GM21619 (cell line): ENCODE measurements at regions not wholly inside any gene's neighbourhood (a gene's known extent, or its start where the extent isn't known, plus 50 kb on each side); places are given as distances from the start of the nearest gene placed in this dataset.
"Not testable (repeated sequence)": the region's sequence is repeated elsewhere in the genome, so short reads cannot be mapped to it uniquely, and the experiment has no call there.

Source experiments
- ATAC-seq: cut with Tn5 transposase; IDR thresholded peaks from one replicate; pipeline ENCODE4 v1.9.1; 2021; ENCODE audit not compliant: unreplicated experiment

- no peak for ATAC-seq
Measured at GRCh38 chr15:89024418-89024817, 63.8 kb upstream of the ABHD2 start.

GRCh38 chr15:89026167-89026566 lies 62.1 kb upstream of the ABHD2 start:
- no peak for ATAC-seq

GRCh38 chr15:89028036-89028435 lies 60.2 kb upstream of the ABHD2 start:
- no peak for ATAC-seq

GRCh38 chr15:89030311-89030710 lies 57.9 kb upstream of the ABHD2 start:
- ATAC-seq = no peak

- not testable (repeated sequence) for ATAC-seq
Measured at GRCh38 chr15:89031637-89032285, 56.5 kb upstream of the ABHD2 start.

- no peak for ATAC-seq
Measured at GRCh38 chr15:89034305-89034704, 54.0 kb upstream of the ABHD2 start.

GRCh38 chr15:89035150-89035549 lies 53.1 kb upstream of the ABHD2 start:
- ATAC-seq = no peak

GRCh38 chr15:89035658-89036057 lies 52.6 kb upstream of the ABHD2 start:
- no peak for ATAC-seq

- ATAC-seq = no peak
Measured at GRCh38 chr15:89038146-89038545, 50.1 kb upstream of the ABHD2 start.
